SK-N-MC (cell line): ENCODE measurements at regions not wholly inside any gene's neighbourhood (a gene's known extent, or its start where the extent isn't known, plus 50 kb on each side); places are given as distances from the start of the nearest gene placed in this dataset.

ENCODE experiments used
- EZH2 ChIP-seq: fragments of 200-600 bp; sonication (generic); IDR thresholded peaks from one replicate; pipeline ENCODE4 v1.6.1; 2017; ENCODE audit warnings: antibody characterized with exemption
- FOXP2 ChIP-seq: optimal IDR thresholded peaks from 2 replicates; pipeline ENCODE3; 2011; ENCODE audit warnings: mild to moderate bottlenecking, moderate library complexity; ENCODE audit not compliant: insufficient read depth; ENCODE audit errors: extremely low read length, control extremely low read depth
- POLR2AphosphoS5 ChIP-seq: IDR thresholded peaks from 2 replicates; pipeline ENCODE4 v1.6.1; 2012; ENCODE audit warnings: mild to moderate bottlenecking, low read depth, low read length, borderline replicate concordance

DNA sequence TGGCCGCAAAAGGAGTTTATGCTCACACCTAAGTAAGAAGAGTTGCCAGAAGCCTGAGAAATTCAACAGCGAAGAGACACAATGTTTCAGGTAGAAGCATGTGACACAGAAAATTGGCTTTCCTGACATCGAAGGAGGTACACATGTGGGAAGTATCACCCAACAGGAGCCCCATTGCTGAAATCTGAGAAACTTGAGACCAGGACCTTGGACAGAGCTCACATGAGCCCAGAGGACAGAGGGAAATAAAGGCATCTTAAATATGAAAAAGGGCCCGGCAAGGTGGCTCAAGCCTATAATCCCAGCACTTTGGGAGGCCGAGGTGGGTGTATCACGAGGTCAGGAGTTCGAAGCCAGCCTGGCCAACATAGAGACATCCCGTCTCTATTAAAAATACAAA, 304.1 kb upstream of the C16orf82 start:
- TF ChIP-seq EZH2 (no peak), POLR2AphosphoS5 (no peak), FOXP2 (no peak)
